Germinal center (tissue), 1 donor: ENCODE measurements at regions not wholly inside any gene's neighbourhood (a gene's known extent, or its start where the extent isn't known, plus 50 kb on each side); places are given as distances from the start of the nearest gene placed in this dataset.

Source experiments
- DNase-seq: peaks from one replicate; pipeline ENCODE4 v3.0.0; 2012; ENCODE audit warnings: mixed read lengths, low spot score

DNA sequence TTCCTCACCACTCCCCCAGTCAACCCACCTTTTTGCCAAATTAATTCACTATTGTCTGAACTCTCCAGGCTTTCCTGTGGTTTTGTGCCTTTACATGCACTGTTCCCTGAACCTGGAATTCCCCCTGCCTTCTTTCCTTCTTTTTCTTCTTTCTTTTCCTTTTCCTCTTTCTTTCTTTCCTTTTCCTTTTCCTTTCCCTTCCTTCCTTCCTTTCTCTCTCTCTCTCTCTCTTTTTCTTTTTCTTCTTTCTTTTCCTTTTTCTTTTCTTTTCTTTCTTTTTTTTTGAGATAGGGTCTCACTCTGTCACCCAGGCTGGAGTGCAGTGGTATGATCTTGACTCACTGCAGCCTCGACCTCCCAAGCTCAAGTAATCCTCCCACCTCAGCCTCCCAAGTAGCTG lies 56.6 kb upstream of the CDC42BPA start:
- DNase-seq: no peak

DNA sequence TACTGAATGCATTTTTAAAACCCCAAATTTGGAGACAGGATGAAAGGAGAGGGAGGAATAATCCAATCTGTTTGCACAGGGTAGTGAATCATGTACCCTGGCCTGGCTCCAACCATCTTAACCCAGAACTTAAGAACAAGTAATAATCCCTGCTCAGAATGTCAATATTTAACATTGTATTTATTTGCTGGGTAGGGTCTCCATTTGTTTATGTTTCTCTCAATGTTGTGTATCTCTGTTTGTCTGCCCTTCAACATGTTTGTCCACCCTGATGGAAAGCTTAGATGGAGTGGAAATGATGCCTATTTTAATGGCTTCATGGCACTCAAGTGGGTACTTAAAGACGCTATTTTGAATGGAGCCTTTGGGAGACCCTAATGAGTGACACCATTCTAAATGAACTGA lies 54.4 kb upstream of the CDC42BPA start:
- no peak for DNase-seq

DNA sequence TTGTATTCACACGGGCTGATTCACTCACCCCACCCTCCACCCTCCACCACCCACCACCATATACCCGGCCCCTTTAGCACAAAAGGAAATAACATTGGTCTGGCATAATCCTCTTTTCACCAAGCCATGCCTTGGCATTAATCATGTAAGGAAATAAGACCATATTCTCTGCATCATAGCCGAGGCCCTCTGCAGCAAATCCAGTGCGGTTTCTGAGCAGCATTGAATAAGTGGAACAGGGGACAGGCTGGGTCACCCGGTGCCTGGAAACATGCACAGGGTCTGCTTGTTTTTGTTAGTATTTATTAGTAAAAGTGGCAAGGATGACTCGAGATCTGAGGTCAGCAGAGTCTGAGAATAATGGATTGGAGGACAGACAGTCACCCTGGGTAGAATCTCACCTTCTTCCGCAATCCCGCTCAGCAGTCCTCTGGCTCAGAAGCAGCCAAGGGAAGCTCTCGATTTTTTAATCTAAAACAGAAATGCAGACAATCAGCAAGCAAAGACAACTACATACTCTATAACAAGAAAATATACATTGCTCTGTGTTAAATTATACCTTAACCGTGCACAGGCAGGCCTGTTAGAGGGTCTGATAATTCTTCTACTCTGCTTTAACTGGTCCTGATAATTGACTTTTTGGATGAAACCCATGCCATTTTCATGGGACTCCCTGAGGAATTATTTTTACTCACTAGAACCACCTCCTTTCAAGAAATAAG lies 52.4 kb upstream of the CDC42BPA start:
- no peak for DNase-seq

DNA sequence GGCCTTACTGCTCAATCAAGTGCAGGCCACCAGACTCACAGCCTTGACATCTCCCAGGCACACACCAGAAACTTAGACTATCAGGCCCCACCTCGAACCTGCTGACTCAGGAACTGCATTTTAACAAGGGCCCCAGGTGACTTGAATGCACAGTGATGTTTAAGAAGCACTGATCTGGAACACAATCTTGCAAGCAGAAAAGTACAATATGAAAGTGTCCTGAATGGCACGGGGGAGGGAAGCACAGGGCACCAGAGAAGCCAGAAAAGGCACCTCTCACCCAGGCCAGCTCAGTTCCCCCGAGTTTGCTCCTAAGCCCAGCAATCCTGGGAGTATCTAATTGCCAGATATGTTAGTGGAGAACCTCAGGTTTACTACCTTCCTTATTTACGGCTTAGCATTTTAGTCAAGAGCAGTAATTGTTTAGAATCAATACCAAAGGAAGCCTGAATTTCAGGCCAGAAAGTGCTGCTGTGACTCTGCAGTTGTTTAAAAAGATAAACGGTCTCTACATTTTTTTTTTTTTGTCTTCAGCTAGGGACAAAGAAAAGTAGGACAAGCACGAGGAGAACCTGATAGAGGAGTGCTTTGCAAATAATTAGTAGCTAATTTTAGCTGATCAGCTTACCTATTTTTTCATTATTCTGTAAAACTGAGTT lies 50.9 kb upstream of the CDC42BPA start:
- DNase-seq: no peak
